NCI-H2227 treated with DMSO at 0.1 percent for 48 hours (cell line): ENCODE measurements at regions not wholly inside any gene's neighbourhood (a gene's known extent, or its start where the extent isn't known, plus 50 kb on each side); places are given as distances from the start of the nearest gene placed in this dataset.
A peak's percentile ranks its signal among the peaks of the same experiment; 100 is the strongest.
"Not testable (repeated sequence)": the region's sequence is repeated elsewhere in the genome, so short reads cannot be mapped to it uniquely, and the experiment has no call there.

Experiments
- DNase-seq: peaks from one replicate; lab custom pipeline; 2025; lab: John Stamatoyannopoulos, UW

DNA sequence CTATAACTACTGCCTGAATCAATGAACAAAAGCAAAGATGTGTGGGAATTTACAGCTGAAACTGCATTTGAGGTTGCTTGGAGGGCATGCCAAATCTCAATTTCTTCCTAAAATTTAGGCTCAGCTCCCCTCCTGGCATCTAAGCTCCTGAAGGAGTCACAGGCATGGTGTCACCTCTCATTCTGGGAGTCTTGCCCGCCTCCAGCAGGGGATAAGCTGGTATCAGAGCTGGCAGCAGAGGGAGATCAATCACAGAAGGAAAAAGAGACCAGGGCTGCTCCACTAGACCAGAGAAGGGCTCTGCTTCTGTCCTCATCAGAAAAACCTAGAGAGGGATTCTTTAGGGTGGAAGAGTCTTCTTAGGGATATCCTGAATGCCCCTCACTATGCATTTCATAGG lies 150.4 kb upstream of the SLC6A11 start:
- DNase-seq: no peak

DNA sequence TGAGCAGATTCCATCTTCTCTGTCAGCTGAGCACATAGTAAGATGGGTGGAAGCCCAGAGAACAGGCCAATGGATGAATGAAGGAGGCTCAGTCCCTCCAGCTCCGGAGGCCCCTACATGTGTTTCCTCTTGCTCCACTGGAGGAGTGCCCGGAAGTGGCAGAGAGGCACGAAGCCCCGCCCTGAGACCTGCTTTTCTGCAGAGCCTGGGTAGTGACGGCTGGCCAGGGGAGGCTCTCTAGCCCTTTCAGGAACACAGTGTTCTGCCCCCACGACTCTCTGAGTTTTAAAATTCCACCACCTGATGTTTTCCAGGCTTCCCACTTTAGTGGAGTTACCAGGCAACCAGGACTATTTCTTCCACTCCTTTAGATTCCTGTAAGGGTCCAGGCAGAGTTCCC lies 149.4 kb upstream of the SLC6A11 start:
- DNase-seq: no peak

DNA sequence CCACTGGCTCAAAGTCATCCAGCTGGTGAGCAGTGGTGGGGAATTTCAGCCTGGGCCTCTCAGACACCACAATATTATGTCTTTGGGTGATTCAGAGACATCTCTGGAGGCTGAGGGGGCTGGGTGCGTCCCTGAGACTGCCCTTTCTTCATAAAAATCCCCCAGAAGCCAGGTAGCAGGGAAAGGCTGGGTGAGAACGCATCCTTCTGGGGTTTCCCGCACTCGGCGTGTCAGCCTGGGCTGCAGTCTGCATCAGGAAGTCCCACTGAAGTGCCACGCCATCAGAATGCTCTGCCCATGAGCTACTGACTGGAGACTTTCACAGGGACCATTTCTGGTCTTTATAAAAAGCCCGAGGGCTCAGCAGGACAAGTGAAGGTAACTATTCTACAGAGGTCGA lies 148.8 kb upstream of the SLC6A11 start:
- no peak for DNase-seq

DNA sequence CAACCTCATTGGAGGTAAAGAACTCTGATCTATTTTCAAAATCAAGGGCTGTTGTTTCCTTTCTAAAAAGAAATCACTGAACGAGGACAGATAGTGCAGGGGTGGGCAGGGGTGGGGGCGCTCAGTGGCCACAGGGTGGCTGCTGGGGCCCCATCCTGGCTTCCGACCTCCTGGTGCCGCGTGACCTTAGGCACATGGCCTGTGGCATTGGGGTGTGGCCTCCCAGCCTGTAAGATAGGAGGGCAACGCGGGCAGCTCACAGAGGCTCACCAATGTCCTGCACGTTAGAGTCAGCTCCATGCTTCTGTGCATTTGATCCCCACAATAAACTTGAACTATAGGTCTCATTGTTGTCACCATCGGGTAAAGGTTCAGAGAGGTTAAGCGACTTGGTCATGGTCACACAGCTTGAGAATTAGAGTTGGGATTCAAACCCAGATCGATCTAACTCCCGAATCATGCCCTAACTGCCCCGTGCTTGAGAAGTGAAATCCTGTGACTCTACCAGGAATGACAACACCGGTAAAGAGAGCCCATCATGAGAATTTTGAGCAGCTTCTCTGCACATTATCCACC lies 148.0 kb upstream of the SLC6A11 start:
- no peak for DNase-seq

DNA sequence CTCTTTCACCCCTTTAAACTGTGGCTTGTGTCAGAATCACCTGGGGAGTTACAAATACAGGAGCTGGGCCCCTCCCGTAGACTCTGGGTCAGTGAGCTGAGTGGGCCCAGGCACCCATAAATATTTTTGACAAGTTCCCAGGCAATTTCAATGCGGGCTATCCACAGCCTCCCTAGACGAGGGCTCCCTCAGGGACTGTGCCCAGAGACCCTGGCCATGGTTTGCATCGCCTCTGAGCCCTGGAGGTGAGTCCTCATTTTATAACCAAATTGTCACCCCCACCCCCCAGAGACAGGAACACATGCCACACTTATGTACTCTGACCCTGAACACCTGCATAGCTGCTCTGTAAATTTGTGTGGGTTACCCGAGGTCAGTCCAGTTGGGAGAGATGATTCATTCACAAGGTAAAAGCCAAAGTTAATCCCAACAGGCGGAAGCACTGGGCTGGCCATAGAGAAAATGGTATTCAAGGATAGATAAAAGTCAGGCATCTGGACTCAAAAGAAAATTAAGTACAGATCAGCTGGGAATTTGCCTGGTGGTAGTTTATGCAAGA lies 146.5 kb upstream of the SLC6A11 start:
- DNase-seq: no peak

DNA sequence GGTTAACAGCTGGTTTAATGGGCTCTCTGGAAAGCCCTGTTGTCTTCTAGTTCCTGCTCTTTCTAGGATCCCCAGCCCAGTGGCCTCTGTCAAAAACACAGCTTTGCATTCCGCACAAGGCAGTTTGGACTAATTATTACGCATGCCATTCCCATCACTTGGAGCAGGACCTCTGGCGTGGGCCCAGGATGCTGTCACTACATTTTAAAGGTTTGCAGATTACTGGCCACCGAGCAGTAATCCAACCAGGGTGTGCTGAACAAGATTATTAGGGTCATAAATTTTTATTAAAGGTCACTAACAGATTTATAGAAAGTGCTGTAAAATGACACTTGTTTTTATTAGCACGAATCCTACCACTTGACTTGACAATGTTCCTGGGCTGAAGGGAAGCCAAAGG lies 143.6 kb upstream of the SLC6A11 start:
- DNase-seq: no peak

DNA sequence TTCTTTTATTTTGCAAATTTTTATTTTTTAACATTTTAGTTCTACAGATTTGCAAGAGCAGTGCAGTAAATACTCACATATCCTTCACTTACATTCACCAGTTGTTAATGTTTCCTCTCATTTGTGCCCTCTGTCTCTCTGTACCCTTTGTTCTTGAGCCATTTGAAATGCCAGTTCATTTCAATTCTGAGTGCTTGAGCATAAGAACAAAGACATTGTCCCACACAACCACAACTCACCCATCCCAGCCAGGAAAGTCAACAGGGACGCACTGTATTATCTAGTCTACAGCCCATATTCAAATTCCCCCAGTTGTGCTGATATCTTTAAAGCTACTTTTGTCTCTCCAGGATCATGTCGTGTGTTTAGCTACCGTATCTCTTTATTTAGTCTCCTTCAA lies 141.4 kb upstream of the SLC6A11 start:
- no peak for DNase-seq

DNA sequence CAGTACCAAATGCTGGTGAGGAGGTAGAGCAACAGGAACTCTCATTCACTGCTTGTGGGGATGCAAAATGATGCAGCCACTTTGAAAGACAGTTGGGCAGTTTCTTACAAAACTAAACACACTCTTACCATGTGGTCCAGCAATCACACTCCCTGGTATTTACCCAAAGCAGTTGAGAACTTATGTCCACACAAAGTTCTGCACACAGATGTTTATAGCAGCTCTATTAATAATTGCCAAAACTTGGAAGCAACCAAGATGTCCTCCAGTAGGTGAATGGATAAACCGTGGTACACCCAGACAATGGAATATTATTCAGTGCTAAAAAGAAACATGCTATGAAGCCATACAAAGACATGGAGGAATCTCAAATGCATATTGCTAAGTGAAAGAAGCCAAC lies 139.1 kb upstream of the SLC6A11 start:
- no peak for DNase-seq

DNA sequence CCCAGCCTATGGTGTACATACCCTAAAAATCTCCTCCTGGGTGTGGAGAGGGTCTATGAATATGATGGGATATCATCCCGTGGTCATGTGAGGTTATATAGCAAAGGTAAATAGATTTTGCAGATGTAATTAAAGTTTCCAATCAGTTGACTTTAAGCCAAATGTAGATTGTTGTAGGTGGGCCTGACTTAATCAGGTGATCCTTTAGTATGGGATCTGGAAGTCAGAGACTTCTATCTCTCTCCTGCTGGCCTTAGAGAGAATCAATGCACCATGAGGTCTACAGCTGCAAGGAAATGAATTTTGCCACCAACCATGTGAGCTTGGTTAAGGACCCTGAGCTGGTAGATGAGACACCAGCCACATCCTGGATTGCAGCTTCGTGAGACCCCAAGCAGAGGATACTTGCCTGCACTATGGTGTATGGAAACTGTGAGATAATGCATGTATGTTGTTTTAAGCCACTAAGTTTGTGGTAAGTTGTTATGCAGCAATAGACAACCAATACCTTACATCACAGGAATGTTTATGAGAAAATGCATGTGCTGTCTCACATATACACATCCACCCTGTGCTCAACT lies 137.1 kb upstream of the SLC6A11 start:
- no peak for DNase-seq

DNA sequence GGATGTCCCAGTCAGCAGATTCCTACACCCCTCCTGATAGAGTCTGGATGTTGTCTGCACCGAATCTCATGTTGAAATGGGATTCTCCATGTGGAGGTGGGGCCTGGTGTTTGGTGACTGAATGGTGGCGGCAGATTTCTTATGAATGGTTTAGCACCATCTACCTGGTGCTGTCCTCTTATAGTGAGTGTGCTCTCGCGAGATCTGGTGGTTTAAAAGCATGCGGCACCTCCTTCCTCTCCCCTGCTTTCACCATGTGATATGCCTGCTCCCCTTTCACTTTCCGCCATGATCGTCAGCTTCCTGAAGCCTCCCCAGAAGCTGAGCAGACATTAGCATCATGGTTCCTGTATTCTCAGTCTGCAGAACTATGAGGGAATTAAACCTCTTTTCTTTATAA lies 135.2 kb upstream of the SLC6A11 start:
- no peak for DNase-seq

DNA sequence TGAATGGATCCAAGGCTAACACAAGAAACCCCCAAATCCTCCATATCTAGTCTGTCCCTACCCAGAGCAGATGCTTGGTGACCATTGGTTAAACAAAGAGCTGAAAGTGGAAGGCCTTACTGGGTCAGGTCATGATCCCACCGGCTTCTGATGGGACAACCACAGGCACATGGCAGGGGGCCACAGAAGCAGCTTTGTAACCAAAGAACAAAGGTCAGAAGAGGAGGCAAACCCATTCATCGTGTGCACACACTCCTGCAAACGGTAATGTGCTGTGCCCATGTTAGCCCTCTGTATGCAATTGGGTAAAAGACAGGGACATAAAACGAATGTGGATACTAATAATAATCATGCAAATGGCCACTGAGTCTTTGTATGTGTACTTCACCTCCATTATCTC lies 133.3 kb upstream of the SLC6A11 start:
- no peak for DNase-seq

DNA sequence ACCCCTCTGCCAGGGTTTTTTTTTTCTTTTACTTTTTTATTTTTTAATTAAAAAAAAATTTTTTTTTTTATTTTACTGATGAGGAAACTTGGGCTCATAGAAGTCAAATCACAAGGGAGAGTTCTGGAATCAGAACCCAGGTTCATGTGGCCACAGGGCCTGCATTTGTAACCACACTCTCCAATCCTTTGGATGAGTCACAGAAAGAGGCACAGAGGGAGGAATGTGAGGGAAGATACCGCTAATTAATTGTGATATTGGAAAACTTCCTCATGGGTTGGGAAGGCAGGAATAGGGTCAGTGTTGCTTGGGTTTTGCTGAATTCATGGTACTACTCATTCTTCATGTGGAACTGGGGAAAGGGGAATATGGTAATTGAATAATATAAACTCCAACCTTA lies 132.9 kb upstream of the SLC6A11 start:
- no peak for DNase-seq

DNA sequence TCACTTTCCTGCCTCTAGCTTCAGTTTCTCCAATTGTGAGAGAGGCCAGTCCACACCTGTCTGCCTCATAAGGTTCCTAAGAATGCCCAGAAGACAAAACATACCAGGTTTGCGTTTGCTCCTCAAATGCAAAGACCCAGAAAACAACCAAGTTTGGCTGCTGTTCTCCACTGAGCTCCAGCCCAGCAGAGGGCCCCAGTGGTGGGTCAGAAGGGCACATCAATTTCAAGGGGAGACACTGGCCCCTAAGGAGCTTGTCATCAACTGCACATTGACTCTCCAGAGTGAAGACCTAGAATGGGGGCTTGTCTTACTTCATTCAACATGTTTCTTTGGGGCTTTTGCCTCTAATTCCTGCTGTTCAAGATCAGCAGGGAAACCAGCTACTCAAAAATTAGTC lies 127.9 kb upstream of the SLC6A11 start:
- no peak for DNase-seq

DNA sequence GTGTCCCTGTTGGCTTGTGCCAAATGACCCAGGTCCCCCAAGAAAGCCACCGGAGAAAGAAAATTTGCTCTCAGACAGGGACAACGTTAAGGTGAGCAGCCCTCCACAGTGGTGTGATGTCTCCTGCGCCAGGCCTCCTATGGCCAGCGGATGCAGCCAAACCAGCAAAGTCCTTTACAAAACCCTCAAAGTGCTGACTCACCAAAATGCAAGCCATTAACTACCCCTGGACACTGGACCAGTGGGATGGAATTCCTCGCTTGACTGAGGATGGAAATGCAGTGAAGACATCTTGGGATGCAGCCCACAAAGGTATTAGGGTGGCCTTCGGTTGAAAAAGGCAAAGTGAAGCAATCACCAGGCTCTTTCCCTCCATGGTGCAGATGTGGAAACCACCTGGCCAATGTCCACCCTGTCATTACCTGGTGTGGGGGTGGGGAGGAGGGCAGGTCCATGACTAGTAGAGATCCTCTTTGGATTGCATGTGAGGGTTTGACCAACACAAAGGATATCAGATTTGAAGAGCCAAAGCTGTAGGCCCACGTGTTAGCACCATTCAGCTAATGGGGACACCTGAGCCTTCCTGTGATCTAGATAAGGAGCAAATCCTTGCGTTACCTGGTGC lies 127.4 kb upstream of the SLC6A11 start:
- no peak for DNase-seq

DNA sequence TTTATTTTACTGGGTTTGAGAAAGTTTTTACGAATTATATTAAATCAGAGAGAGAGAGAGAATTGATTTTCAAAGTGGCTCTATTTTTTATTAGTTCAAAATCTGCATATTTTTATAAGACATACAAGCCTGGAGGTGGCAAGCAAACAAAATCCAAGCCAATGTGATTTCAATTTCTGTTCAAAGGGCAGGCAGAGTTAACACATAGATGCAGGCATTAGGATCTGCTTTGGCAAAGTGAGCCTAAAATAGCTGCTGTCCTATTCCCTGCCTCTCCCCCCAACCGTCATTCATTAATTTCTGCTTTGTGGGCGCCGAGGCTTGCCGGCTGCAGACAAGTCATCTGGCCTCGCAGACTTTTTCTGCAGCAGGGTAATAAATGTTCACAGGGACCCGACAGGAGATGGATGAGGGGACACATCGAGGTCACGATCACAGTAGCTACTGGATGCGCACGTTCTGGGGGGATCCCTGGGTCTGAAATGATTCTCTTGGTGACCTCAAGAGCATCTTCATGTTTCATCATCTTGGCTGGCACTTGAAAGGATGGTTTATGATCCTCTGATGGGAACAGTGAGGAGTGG lies 123.9 kb upstream of the SLC6A11 start:
- DNase-seq: no peak

DNA sequence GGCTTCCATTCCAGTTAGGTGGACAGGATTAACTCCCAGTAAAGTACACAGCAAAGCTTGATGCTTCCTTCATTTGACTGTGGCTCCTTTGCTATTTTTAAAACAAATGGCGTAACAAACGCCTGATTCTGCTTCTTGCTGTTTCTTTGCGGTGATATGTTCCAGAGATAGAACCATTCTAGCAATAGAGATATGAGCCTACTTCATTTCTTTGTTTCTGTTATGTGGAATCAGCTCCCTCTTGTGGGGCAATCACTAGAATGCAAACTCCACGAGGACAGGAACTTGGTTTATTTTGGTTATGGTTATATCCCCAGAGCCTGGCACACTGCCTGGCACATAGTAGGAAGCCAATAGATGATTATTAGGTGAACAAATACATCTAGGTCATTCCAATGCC lies 122.6 kb upstream of the SLC6A11 start:
- no peak for DNase-seq

DNA sequence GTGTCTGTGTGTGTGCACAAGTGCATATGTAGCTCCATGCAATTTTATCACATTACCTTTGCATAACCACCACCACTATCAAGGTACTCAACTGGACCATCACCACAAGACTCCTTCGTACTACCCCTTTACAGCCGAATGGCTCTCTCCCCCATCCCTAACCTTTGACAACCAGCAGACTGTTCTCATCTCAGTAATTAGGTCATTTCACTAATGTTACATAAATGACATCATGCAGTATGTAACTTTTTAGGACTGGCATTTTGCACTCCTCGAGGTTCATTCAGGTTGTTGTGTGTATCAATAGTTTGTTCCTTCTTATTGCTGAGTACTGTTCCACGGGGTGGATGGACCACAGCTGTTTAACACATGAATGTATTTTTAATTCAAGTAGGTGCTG lies 121.8 kb upstream of the SLC6A11 start:
- DNase-seq: no peak

DNA sequence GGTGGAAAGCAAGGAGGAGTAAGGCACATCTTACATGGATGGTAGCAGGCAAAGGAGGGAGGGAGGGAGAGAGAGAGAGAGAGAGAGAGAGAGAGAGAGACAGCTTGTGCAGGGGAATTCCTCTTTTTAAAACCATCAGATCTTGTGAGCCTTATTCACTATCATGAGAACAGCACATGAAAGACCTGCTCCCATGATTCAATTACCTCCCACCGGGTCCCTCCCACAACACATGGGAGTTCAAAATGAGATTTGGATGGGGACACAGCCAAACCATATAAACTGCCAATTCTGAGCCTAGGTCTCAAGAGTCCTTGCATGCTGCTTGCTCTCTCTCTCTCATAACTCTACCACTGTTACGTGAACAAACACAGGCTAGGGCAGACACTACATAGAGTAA lies 120.8 kb upstream of the SLC6A11 start:
- not testable (repeated sequence) for DNase-seq

DNA sequence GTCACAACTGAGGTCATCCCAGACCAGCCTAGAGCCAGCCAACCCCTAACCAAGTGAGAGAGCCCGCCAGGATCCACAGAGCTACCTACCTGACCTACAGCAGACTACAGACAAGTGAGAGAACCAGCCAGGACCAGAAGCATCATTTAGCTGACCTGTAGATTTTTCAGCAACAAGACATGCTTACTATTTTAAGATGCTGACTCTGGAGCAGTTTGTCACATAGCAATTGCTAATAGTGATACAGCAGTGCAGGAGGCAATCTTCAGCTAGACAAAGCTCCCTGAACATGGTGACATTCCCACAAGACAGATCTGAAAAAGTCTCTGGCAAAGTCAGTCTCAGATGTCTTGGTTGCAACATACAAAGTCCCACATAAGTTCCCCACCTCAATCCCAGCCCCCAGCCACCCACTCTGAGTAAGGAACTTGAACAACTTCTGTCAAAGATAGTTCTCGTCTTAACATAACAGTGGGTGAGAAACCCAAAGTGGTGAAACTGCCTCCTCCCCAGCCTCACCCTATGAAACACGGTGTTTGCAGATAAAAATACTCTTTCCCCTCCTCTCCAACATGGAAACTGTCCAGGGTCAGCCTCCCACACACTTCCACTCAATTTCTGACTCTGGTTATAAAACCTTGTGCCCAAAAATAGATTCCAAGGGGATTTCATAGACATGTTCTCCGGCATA lies 120.3 kb upstream of the SLC6A11 start:
- DNase-seq: no peak

DNA sequence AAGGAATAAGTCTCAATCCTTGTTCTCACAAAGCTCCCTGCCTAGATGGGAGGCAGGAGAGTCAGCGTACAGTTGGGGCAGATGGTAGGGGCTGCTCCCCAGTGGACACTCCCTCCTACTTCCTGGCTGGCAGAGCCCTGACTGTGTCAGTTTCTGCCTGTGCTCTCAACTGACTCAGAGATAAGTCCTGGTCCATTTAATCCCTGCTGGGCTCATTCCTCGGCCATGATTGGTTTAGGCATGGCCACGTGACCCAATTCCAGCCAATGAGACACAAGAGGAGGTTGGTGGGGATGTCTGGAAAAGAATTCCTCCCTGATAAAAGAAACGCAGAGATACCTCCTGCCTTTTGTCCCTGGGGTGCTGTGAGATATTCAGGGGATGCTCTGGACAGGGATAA lies 118.1 kb upstream of the SLC6A11 start:
- no peak for DNase-seq

DNA sequence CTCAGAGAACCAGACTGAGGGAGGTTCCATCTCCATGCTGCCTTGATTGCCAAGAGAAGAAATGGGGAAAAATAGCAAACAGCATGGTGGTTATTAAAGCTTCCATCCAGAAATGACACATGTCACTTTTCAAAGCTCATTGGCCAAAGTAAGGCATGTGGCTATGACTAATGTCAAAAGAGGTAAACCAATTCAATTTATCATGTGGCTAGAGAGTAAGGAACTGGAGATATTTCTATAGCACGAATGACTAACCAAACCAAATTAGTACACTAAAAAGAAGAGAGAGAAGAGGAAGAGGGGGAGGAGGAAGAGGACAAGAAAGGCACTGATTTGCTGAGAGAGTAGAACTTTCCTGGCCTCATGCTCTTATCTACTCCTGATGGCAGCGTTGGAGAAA lies 115.2 kb upstream of the SLC6A11 start:
- DNase-seq: no peak

DNA sequence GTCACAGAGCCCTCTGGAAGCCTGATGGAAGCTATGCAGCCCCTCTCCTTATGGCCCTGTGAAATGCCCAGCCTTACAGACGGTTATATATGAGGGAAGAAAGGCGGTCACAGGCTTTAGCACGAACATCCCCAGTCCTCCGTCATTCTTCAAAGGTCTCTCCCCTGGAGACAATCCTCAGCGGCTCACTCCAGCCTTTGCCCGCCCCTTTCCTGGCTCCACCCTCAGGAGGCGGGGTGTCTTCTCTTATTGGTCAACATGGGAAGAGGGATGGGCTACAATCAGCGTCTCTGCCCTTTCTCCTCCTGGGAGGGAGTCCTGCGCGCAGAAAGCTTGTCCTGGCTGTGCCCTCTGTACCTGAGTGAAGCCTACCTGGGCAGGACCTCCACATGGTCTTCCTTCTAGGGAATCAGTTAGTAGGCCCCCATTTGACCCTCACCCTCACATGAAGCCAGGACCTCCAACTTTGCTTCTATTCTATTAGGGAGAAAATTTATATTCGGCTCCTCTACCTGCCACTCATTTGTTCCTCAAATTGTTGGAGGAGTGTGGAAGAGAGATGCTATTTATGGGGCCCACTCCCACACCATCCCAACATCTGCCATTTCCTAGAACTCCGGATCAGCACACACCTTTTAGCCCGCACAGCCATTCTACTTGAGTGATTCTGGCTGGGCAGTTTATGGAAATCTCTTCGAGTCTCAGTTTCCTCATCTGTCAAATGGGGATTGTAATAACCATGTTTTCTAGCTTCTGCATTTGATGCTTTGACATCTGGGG lies 112.9 kb upstream of the SLC6A11 start:
- peak; percentile 61 for DNase-seq
